ENCODE measurements at regions not wholly inside any gene's neighbourhood (a gene's known extent, or its start where the extent isn't known, plus 50 kb on each side); places are given as distances from the start of the nearest gene placed in this dataset.

DNA sequence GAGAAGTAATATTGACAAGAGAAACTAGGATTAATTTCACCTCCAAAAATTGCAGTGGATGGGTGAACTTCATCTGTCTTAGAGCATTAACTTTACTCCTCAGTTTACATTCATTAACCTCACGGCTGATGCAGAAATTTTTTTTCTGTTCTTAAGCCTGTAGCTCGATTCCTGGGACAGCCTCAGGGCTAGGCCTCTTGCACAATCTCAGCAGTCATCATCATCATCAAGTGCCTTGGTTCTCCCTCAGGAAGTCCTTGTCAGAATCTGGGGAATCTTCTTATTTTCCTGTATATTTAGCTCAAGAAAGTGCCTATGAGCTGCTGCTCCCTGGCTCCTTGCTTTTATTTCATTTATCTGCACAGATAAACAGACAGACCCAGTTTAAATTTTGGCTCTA lies 1272.2 kb upstream of the LRRTM1 start:
- TF ChIP-seq, protein P1, sequence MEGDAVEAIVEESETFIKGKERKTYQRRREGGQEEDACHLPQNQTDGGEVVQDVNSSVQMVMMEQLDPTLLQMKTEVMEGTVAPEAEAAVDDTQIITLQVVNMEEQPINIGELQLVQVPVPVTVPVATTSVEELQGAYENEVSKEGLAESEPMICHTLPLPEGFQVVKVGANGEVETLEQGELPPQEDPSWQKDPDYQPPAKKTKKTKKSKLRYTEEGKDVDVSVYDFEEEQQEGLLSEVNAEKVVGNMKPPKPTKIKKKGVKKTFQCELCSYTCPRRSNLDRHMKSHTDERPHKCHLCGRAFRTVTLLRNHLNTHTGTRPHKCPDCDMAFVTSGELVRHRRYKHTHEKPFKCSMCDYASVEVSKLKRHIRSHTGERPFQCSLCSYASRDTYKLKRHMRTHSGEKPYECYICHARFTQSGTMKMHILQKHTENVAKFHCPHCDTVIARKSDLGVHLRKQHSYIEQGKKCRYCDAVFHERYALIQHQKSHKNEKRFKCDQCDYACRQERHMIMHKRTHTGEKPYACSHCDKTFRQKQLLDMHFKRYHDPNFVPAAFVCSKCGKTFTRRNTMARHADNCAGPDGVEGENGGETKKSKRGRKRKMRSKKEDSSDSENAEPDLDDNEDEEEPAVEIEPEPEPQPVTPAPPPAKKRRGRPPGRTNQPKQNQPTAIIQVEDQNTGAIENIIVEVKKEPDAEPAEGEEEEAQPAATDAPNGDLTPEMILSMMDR (IDR thresholded peaks at IDR 0.05; ENCODE audit: insufficient read depth, low read length, poor library complexity, severe bottlenecking), result no peak
- no peak for TF ChIP-seq EZH2phosphoT487 (conservative IDR thresholded peaks at IDR 0.05; ENCODE audit: low read length)

Measured in SU-DHL-6 (cell line).